Lung (tissue), 11 donors: ENCODE measurements at regions not wholly inside any gene's neighbourhood (a gene's known extent, or its start where the extent isn't known, plus 50 kb on each side); places are given as distances from the start of the nearest gene placed in this dataset.
"Not testable (repeated sequence)": the region's sequence is repeated elsewhere in the genome, so short reads cannot be mapped to it uniquely, and the experiment has no call there.

ENCODE experiments used
- ATAC-seq: fragments of 200-7000 bp; cut with Tn5 transposase; one replicate; pipeline ENCODE4 v1.9.1; 2020; ENCODE audit warnings: moderate number of reproducible peaks; ENCODE audit not compliant: insufficient read depth, low FRiP score
- DNase-seq, 3 donors: peaks; one replicate each; pipeline ENCODE4 v3.0.0-alpha.2; 2013 to 2017
- H3K27ac ChIP-seq, 2 donors: one replicate each; pipeline ENCODE4 v1.5.1; 2013; ENCODE audit warnings: mild to moderate bottlenecking in 2 of 2, moderate library complexity in 2 of 2, control low read depth in 1 of 2, inconsistent platforms in 1 of 2, low read depth in 1 of 2, low read length in 1 of 2
- H3K27me3 ChIP-seq, 3 donors: one replicate each; pipeline ENCODE4 v1.5.1; 2013; ENCODE audit warnings: low read length in 2 of 3; ENCODE audit not compliant: control insufficient read depth in 3 of 3, insufficient read depth in 3 of 3
- H3K36me3 ChIP-seq, 4 donors: one replicate each; pipeline ENCODE4 v1.5.1; 2013; ENCODE audit warnings: low read length in 4 of 4, mild to moderate bottlenecking in 1 of 4, moderate library complexity in 1 of 4; ENCODE audit not compliant: control insufficient read depth in 4 of 4, insufficient read depth in 4 of 4
- H3K4me1 ChIP-seq, 5 donors: one replicate each; pipeline ENCODE4 v1.5.1; 2013; ENCODE audit warnings: low read length in 5 of 5, mild to moderate bottlenecking in 2 of 5, moderate library complexity in 1 of 5; ENCODE audit not compliant: control insufficient read depth in 5 of 5, insufficient read depth in 5 of 5
- H3K4me3 ChIP-seq: one replicate; pipeline ENCODE4 v1.5.1; 2013; ENCODE audit warnings: mild to moderate bottlenecking, control low read depth, moderate library complexity
- H3K9ac ChIP-seq, 2 donors: one replicate each; pipeline ENCODE4 v1.5.1; 2013; ENCODE audit warnings: low read length in 2 of 2, control low read depth in 1 of 2; ENCODE audit not compliant: insufficient read depth in 1 of 2
- H3K9me3 ChIP-seq, 4 donors: one replicate each; pipeline ENCODE4 v1.5.1; 2013; ENCODE audit warnings: low read length in 3 of 4, mild to moderate bottlenecking in 1 of 4, moderate library complexity in 1 of 4; ENCODE audit not compliant: control insufficient read depth in 4 of 4, insufficient read depth in 3 of 4
- WGBS, 2 donors: extraction: QIAGEN DNeasy Blood & Tissue Kit; methylation state at CpG; one replicate each; pipeline ENCODE4 v1.1.7; 2013; 5-methylcytosine and 5-hydroxymethylcytosine counted together
- TF ChIP-seq, protein P1 (sequence below): IDR thresholded peaks from 2 replicates; pipeline ENCODE4 v1.5.1; 2012; ENCODE audit warnings: mild to moderate bottlenecking; ENCODE audit errors: control extremely low read depth, extremely low read depth
- donor health status: control.
- donor health status: control.
- donor health status: Bipolar disorder and iron deficiency.
- donor health status: healthy.
- donor health status: DM: yes; HTN: yes; CAD: no.

DNA sequence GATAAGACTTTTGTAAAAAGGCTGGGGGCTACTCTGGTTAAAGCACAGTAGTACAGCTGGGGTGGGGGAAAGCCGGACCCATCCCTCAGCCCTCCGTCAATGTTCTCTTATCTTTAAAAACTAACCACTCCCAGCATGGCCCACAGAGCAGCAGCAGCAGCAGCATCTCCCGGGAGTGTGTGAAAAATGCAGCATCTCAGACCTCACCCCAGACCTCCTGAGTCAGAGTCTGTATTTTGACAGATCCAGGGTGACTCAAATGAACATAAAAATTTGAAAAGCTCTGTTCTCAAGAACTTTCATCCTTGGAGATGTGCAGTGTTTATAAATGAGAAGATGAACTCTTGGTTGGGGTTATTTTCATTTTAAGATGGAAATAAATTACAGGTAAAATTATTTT lies 277.7 kb upstream of the ECI2 start:
- Histone ChIP-seq H3K36me3 (no peaks in the 10 kb centered on the region), H3K27me3 (no peaks in the 10 kb centered on the region), H3K9ac (no peak overlapping the region), H3K27ac (no peak overlapping the region), H3K4me1 (no peaks in the 10 kb centered on the region), H3K4me3 (no peak overlapping the region), H3K9me3 (no peaks in the 10 kb centered on the region)
- TF ChIP-seq, protein P1, sequence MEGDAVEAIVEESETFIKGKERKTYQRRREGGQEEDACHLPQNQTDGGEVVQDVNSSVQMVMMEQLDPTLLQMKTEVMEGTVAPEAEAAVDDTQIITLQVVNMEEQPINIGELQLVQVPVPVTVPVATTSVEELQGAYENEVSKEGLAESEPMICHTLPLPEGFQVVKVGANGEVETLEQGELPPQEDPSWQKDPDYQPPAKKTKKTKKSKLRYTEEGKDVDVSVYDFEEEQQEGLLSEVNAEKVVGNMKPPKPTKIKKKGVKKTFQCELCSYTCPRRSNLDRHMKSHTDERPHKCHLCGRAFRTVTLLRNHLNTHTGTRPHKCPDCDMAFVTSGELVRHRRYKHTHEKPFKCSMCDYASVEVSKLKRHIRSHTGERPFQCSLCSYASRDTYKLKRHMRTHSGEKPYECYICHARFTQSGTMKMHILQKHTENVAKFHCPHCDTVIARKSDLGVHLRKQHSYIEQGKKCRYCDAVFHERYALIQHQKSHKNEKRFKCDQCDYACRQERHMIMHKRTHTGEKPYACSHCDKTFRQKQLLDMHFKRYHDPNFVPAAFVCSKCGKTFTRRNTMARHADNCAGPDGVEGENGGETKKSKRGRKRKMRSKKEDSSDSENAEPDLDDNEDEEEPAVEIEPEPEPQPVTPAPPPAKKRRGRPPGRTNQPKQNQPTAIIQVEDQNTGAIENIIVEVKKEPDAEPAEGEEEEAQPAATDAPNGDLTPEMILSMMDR: no peak
- ATAC-seq (no peak), DNase-seq (no peak)
- WGBS, 2 donors: 73 to 85% methylated on average over 3 of the region's 3 CpGs

DNA sequence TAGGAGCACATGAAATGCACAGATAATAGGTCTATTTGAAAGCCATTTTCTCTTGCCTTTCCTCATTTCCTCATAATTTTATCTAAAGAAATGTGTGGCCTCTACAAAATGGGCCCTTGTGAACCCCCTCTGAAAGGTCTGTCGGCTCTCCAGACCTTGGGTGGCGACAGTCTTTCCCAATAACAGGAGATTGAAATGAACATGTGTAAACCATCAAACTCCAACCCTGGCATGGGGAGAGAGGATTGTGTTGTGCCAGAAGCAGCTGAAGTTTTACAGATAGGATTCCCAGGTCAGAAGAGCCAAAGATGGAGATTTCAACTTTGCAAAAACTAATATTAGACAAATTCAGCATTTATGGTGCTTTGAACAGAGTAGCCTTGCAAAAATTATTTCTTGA lies 277.1 kb upstream of the ECI2 start:
- Histone ChIP-seq H3K9ac (no peak overlapping the region), H3K4me1 (no peaks in the 10 kb centered on the region), H3K27ac (no peak overlapping the region), H3K27me3 (no peaks in the 10 kb centered on the region), H3K9me3 (no peaks in the 10 kb centered on the region), H3K4me3 (no peak overlapping the region), H3K36me3 (no peaks in the 10 kb centered on the region)
- WGBS, 2 donors: 85 to 86% methylated on average over 2 of the region's 2 CpGs
- peak in 1 of 3 donors; percentile 15 for DNase-seq
- ATAC-seq: no peak
- TF ChIP-seq, protein P1: no peak

DNA sequence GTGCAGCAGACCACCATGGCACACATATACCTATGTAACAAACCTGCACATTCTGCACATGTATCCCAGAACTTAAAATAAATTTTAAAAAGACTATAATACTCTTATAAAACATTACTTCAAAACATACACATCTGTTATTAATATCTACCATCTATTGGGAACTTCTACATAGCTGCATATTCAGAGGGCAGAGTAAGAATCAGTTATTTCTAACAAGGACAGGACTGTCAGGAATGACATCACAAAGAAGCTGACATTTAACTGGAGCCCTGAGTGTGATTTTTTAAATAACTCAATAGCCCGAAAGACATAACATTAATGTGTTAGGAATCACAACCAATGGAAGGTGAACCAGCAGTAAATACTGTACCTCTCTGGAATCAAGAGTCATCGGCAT lies 276.7 kb upstream of the ECI2 start:
- Histone ChIP-seq H3K9me3 (no peaks in the 10 kb centered on the region), H3K27ac (no peak overlapping the region), H3K36me3 (no peaks in the 10 kb centered on the region), H3K4me1 (no peaks in the 10 kb centered on the region), H3K9ac (no peak overlapping the region), H3K27me3 (no peaks in the 10 kb centered on the region), H3K4me3 (no peak overlapping the region)
- WGBS, 2 donors: 46 to 48% methylated on average over 2 of the region's 2 CpGs
- TF ChIP-seq, protein P1: no peak
- DNase-seq (no peak), ATAC-seq (no peak)

DNA sequence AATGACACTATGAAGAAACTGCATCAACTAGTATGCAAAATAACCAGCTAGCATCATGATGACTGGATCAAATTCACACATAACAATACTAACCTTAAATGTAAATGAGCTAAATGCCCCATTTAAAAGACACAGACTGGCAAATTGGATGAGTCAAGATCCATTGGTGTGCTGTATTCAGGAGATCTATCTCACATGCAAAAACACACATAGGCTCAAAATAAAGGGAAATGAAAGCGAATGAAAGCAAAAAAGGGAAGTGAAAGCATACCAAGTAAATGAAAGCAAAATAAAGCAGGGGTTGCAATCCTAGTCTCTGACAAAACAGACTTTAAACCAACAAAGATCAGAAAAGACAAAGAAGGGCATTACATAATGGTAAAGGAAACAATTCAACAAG lies 272.3 kb upstream of the ECI2 start:
- H3K27me3 ChIP-seq, H3K9me3 ChIP-seq, ATAC-seq, DNase-seq, H3K9ac ChIP-seq, H3K27ac ChIP-seq, H3K36me3 ChIP-seq, H3K4me3 ChIP-seq: not testable (repeated sequence)
- WGBS, 2 donors: 21 to 71% methylated on average over 1 of the region's 1 CpG
- peaks cover 0 to 16% (median 0%) of the 10 kb centered on the region in 5 donors for H3K4me1 ChIP-seq
